Activated T-cell treated with anti-CD3 and anti-CD28 coated beads, Interleukin-2, amount 50 U/mL, for 72 hours (primary cell): ENCODE measurements at regions not wholly inside any gene's neighbourhood (a gene's known extent, or its start where the extent isn't known, plus 50 kb on each side); places are given as distances from the start of the nearest gene placed in this dataset.
A peak's percentile ranks its signal among the peaks of the same experiment; 100 is the strongest.
"Not testable (repeated sequence)": the region's sequence is repeated elsewhere in the genome, so short reads cannot be mapped to it uniquely, and the experiment has no call there.

ENCODE experiments used
- ATAC-seq, 2 donors: fragments of 150-1000 bp; cut with Tn5 transposase; replicated peaks in 1 of 2; 2 replicates each; pipeline ENCODE4 v1.10.0; 2021; ENCODE audit warnings: moderate library complexity in 2 of 2, mild to moderate bottlenecking in 1 of 2
- DNase-seq, 2 donors: peaks; one replicate each; pipeline ENCODE4 v3.0.0; 2021 to 2022; ENCODE audit warnings: mixed read lengths in 1 of 2
- H3K27ac Mint-ChIP-seq: one replicate; pipeline ENCODE4 v1.8.0; 2022; ENCODE audit warnings: mild to moderate bottlenecking, moderate library complexity, mixed read lengths
- H3K27me3 Mint-ChIP-seq: one replicate; pipeline ENCODE4 v1.8.0; 2022; ENCODE audit warnings: low read depth, mixed read lengths
- H3K36me3 Mint-ChIP-seq, 2 donors: one replicate each; pipeline ENCODE4 v1.8.0; 2022; ENCODE audit warnings: mixed read lengths in 2 of 2, mild to moderate bottlenecking in 1 of 2; ENCODE audit not compliant: insufficient read depth in 2 of 2
- H3K4me1 Mint-ChIP-seq: one replicate; pipeline ENCODE4 v1.8.0; 2022; ENCODE audit warnings: low read depth, mixed read lengths
- H3K4me3 Mint-ChIP-seq, 2 donors: one replicate each; pipeline ENCODE4 v1.8.0; 2022; ENCODE audit warnings: mild to moderate bottlenecking in 2 of 2, mixed read lengths in 2 of 2, moderate library complexity in 2 of 2
- H3K9me3 Mint-ChIP-seq, 2 donors: one replicate each; pipeline ENCODE4 v1.8.0; 2022; ENCODE audit warnings: mixed read lengths in 2 of 2

DNA sequence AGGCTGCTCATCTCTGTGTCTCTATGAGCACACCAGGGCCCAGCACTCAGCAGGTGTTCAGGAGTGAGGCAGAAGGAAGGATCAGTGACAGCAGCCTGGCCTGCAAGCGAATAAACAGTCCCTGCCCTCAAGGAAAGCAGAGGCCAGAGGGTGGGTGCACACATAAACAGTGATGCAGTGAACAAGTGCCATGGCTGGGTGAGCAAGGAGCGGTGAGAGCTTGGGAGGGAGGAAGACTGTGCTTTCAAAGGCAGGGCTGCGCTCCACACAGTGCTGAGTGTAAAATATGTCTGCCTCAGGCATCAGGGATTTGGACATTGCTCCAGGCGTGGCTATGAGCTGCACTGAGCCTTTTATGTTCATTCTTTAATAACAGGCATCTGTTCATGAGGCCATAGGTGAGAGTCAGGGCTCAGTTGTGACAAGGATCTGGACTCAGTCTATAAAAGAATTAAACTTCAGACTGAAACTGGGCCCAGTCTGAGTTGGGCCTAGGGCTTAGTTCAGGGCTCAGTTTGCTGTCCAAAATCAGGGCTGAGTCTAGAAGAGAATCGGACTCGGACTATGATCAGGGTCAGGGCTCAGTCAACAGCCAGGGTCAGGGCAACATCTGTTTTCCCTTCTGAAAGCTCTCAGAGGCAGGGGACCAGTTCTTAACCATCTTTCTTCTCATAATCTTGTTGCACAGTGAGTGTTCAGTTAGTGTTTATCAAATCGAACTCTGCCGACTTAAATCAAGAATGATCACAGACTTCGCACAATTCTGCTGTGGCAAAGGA, 213.7 kb downstream of the FOXD2 start:
- H3K4me3 Mint-ChIP-seq: no peak overlapping the region
- no peaks in the 10 kb centered on the region for H3K4me1 Mint-ChIP-seq
- ATAC-seq: no peak
- no peaks in the 10 kb centered on the region for H3K9me3 Mint-ChIP-seq
- H3K27me3 Mint-ChIP-seq: peaks cover 22% of the 10 kb centered on the region
- no peaks in the 10 kb centered on the region for H3K36me3 Mint-ChIP-seq
- no peak for DNase-seq
- no peak overlapping the region for H3K27ac Mint-ChIP-seq

GRCh38 chr1:47655521-47656300, 217.9 kb downstream of the FOXD2 start:
- DNase-seq (no peak), ATAC-seq (no peak)
- Mint-ChIP-seq H3K36me3 (no peaks in the 10 kb centered on the region), H3K27ac (no peak overlapping the region), H3K9me3 (no peaks in the 10 kb centered on the region), H3K4me1 (no peaks in the 10 kb centered on the region), H3K4me3 (no peak overlapping the region), H3K27me3 (peaks cover 13% of the 10 kb centered on the region)

- Mint-ChIP-seq H3K9me3 (no peaks in the 10 kb centered on the region), H3K4me1 (no peaks in the 10 kb centered on the region), H3K4me3 (no peak overlapping the region), H3K27me3 (peaks cover 6% of the 10 kb centered on the region), H3K27ac (no peak overlapping the region), H3K36me3 (no peaks in the 10 kb centered on the region)
- DNase-seq: no peak
- no peak for ATAC-seq
Observed at GRCh38 chr1:47656719-47657685, 219.2 kb downstream of the FOXD2 start.

- ATAC-seq: no peak
Observed at GRCh38 chr1:47658161-47658920, 220.5 kb downstream of the FOXD2 start.

DNA sequence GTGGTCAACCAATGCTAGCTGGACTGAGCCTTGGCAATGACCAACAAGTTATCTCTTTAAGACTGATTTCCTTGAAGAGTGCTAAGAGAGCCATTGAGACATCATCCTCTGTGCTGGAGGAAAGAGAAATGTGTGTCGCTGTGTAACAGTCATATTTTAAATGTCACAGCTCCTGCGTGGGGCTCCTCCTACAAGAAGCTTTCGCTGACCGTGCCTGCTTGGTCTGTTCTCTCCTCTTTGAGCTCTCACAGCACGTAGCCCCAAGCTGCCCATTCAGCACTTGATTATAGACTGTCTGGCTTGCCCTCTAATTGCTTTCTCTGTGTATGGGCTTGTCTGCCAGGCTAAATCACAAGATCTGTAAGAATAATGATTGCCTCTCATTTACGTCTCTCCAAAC, 221.3 kb downstream of the FOXD2 start:
- no peak overlapping the region for H3K4me3 Mint-ChIP-seq
- no peaks in the 10 kb centered on the region for H3K36me3 Mint-ChIP-seq
- no peak for ATAC-seq
- no peaks in the 10 kb centered on the region for H3K4me1 Mint-ChIP-seq
- peaks cover 17% of the 10 kb centered on the region for H3K27me3 Mint-ChIP-seq
- no peak overlapping the region for H3K27ac Mint-ChIP-seq
- DNase-seq: no peak
- no peaks in the 10 kb centered on the region for H3K9me3 Mint-ChIP-seq

More at GRCh38 chr1:47658161-47658920, 220.5 kb downstream of the FOXD2 start:
- Mint-ChIP-seq H3K27me3 (peaks cover 10% of the 10 kb centered on the region), H3K27ac (no peak overlapping the region), H3K4me3 (no peak overlapping the region), H3K36me3 (no peaks in the 10 kb centered on the region), H3K4me1 (no peaks in the 10 kb centered on the region), H3K9me3 (no peaks in the 10 kb centered on the region)
- DNase-seq: no peak

DNA sequence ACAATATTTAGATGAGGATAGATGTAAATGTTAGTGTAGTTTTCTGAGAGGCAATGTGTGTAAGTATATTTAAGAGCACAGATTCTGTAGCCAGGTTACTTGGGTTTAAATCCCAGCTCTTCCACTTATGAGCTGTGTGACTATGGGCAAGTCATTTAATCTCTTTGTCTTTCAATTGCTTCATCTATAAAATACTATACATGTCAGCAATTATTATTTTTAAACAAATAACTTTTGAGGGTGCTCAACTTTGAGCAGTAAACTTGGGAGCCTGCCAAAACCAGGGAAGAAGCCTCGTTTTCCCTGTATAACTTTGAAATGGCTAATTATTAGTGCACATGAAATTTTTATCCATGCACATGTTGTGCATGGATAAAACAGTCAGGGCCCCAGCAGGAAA, 222.8 kb downstream of the FOXD2 start:
- Mint-ChIP-seq H3K4me1 (no peaks in the 10 kb centered on the region), H3K4me3 (no peak overlapping the region), H3K27me3 (peaks cover 11% of the 10 kb centered on the region), H3K36me3 (no peaks in the 10 kb centered on the region), H3K9me3 (no peaks in the 10 kb centered on the region), H3K27ac (no peak overlapping the region)
- DNase-seq: no peak
- no peak for ATAC-seq

DNA sequence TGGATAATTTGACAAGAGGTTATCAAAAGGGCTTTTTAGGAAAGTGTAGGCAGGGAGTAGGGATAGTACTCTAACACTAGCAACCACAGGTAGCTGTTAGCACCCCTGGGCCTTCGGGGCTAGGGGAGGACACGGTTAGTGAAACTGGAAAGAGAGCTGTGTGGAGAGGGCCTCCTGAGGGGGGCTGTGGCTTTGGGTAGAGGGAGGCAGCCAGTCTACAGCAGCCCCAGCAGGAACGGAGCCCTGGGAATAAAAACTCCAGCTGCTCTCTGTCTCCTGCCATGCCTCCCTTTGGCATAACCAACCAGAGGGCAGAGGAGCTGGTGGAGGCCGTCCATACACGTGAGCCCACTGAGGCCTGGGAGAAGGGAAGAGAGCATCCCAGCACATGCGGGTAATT, 223.2 kb downstream of the FOXD2 start:
- Mint-ChIP-seq H3K27me3 (peaks cover 11% of the 10 kb centered on the region), H3K4me3 (no peak overlapping the region), H3K36me3 (no peaks in the 10 kb centered on the region), H3K4me1 (no peaks in the 10 kb centered on the region), H3K9me3 (no peaks in the 10 kb centered on the region), H3K27ac (no peak overlapping the region)
- ATAC-seq: no peak
- DNase-seq: no peak

DNA sequence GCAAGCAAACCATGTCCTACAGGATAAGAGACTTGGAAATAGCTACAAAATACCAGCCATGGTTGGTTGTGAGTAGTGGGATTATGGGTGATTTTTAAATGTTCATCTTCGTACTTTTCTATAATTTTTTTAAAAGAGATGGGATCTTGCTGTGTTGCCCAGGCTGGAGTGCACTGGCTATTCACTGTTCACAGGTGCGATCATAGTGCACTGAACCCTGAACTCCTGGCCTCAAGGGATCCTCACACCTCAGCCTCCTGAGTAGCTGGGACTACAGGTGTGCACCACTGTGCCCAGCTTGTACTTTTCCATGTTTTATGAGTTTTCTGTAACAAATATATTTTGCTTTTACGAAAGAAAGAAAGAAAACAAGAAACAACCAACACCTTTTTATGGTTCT, 224.2 kb downstream of the FOXD2 start:
- Mint-ChIP-seq H3K4me3 (no peak overlapping the region), H3K36me3 (no peaks in the 10 kb centered on the region), H3K4me1 (no peaks in the 10 kb centered on the region), H3K27me3 (peaks cover 11% of the 10 kb centered on the region), H3K27ac (no peak overlapping the region), H3K9me3 (no peaks in the 10 kb centered on the region)
- DNase-seq: no peak
- no peak for ATAC-seq

DNA sequence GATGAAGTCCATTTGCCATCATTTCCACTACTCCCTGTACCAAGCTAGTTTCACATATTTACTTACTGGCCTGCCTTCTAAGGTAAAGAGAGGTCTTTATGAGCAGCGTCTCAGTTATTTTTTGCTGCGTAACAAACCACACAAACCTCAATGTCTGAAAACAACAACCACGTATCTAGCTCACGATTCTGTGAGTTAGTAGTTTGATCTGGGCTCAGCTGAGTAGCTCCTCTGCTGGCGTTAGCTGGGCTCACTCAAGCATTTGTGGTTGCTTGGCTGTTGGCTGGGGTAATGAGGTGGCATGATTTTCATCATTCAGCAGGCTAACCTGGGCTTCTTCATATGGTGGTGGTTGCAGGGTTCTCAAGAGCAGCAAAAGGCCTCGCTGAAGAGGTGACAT, 225.4 kb downstream of the FOXD2 start:
- H3K27ac Mint-ChIP-seq: no peak overlapping the region
- H3K4me3 Mint-ChIP-seq: no peak overlapping the region
- peaks cover 11% of the 10 kb centered on the region for H3K27me3 Mint-ChIP-seq
- H3K4me1 Mint-ChIP-seq: no peaks in the 10 kb centered on the region
- H3K36me3 Mint-ChIP-seq: no peaks in the 10 kb centered on the region
- DNase-seq (peak in 1 of 2 donors; percentile 1), ATAC-seq (peak; percentile 50 to 62)
- H3K9me3 Mint-ChIP-seq: no peaks in the 10 kb centered on the region

DNA sequence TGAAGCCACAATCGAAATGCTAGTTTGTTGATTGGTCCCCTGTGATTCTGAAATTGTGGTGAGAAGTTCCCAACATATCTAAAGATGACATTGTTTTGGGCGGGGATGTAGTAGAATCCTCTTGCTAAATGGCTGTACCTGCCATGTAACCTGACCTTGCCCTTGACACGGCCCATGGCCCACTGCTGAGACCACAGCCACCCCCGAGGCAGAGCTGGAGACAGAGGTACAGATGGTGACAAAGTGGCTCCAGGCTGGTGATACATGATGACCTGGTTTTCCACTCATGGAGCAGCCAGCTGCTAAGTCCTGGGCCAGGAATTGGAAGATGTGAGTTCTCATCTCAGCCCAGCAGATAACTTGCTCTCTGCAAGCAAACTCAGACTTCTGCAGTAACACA, 226.5 kb downstream of the FOXD2 start:
- H3K27ac Mint-ChIP-seq: no peak overlapping the region
- peaks cover 11% of the 10 kb centered on the region for H3K27me3 Mint-ChIP-seq
- H3K4me3 Mint-ChIP-seq: no peak overlapping the region
- no peaks in the 10 kb centered on the region for H3K36me3 Mint-ChIP-seq
- ATAC-seq: no peak
- H3K9me3 Mint-ChIP-seq: no peaks in the 10 kb centered on the region
- H3K4me1 Mint-ChIP-seq: no peaks in the 10 kb centered on the region
- no peak for DNase-seq

GRCh38 chr1:47664896-47665295, 227.1 kb downstream of the FOXD2 start:
- H3K27ac Mint-ChIP-seq, H3K36me3 Mint-ChIP-seq, H3K9me3 Mint-ChIP-seq, ATAC-seq, H3K4me3 Mint-ChIP-seq, H3K4me1 Mint-ChIP-seq, DNase-seq: not testable (repeated sequence)
- peaks cover 11% of the 10 kb centered on the region for H3K27me3 Mint-ChIP-seq

GRCh38 chr1:47669081-47669585, 231.3 kb downstream of the FOXD2 start:
- no peaks in the 10 kb centered on the region for H3K27me3 Mint-ChIP-seq
- peaks cover 3 to 4% of the 10 kb centered on the region in 2 donors for H3K36me3 Mint-ChIP-seq
- ATAC-seq (no peak), DNase-seq (no peak)
- peaks cover 3% of the 10 kb centered on the region in 2 donors for H3K9me3 Mint-ChIP-seq
- no peak overlapping the region for H3K4me3 Mint-ChIP-seq
- H3K4me1 Mint-ChIP-seq: no peaks in the 10 kb centered on the region
- H3K27ac Mint-ChIP-seq: no peak overlapping the region
